ENCODE measurements at regions not wholly inside any gene's neighbourhood (a gene's known extent, or its start where the extent isn't known, plus 50 kb on each side); places are given as distances from the start of the nearest gene placed in this dataset.
"Not testable (repeated sequence)": the region's sequence is repeated elsewhere in the genome, so short reads cannot be mapped to it uniquely, and the experiment has no call there.

- no peak for DNase-seq (ENCODE audit: low spot score)
Measured at GRCh38 chr4:187332141-187332540, 608.5 kb upstream of the FAT1 start.

GRCh38 chr4:187333151-187333550, 609.5 kb upstream of the FAT1 start:
- no peak for DNase-seq (ENCODE audit: low spot score)

GRCh38 chr4:187335339-187335738, 611.7 kb upstream of the FAT1 start:
- no peak for DNase-seq (ENCODE audit: low spot score)

GRCh38 chr4:187354740-187355139, 631.1 kb upstream of the FAT1 start:
- DNase-seq (ENCODE audit: low spot score) = no peak

- no peak for DNase-seq (ENCODE audit: low spot score)
Measured at GRCh38 chr4:187357045-187357643, 633.5 kb upstream of the FAT1 start.

GRCh38 chr4:187357821-187358220, 634.2 kb upstream of the FAT1 start:
- no peak for DNase-seq (ENCODE audit: low spot score)

GRCh38 chr4:187362937-187363857, 632.4 kb upstream of the ZFP42 start:
- DNase-seq (ENCODE audit: low spot score) = no peak

- no peak for DNase-seq (ENCODE audit: low spot score)
Measured at GRCh38 chr4:187364401-187364800, 631.2 kb upstream of the ZFP42 start.

GRCh38 chr4:187364851-187365250, 630.7 kb upstream of the ZFP42 start:
- DNase-seq (ENCODE audit: low spot score) = no peak

- DNase-seq (ENCODE audit: low spot score) = no peak
Measured at GRCh38 chr4:187366530-187366929, 629.0 kb upstream of the ZFP42 start.

GRCh38 chr4:187370918-187371317, 624.7 kb upstream of the ZFP42 start:
- DNase-seq (ENCODE audit: low spot score) = no peak

- no peak for DNase-seq (ENCODE audit: low spot score)
Measured at GRCh38 chr4:187378441-187378840, 617.1 kb upstream of the ZFP42 start.

GRCh38 chr4:187380181-187380581, 615.4 kb upstream of the ZFP42 start:
- peak; percentile 4 for DNase-seq (ENCODE audit: low spot score)

- no peak for DNase-seq (ENCODE audit: low spot score)
Measured at GRCh38 chr4:187383181-187383580, 612.4 kb upstream of the ZFP42 start.

GRCh38 chr4:187387739-187388138, 607.8 kb upstream of the ZFP42 start:
- no peak for DNase-seq (ENCODE audit: low spot score)

GRCh38 chr4:187389420-187389819, 606.2 kb upstream of the ZFP42 start:
- DNase-seq (ENCODE audit: low spot score) = no peak

- DNase-seq (ENCODE audit: low spot score) = no peak
Measured at GRCh38 chr4:187390646-187391045, 604.9 kb upstream of the ZFP42 start.

- no peak for DNase-seq (ENCODE audit: low spot score)
Measured at GRCh38 chr4:187393531-187394344, 601.8 kb upstream of the ZFP42 start.

GRCh38 chr4:187396106-187396505, 599.5 kb upstream of the ZFP42 start:
- no peak for DNase-seq (ENCODE audit: low spot score)

GRCh38 chr4:187408447-187408846, 587.1 kb upstream of the ZFP42 start:
- DNase-seq (ENCODE audit: low spot score) = not testable (repeated sequence)

- DNase-seq (ENCODE audit: low spot score) = no peak
Measured at GRCh38 chr4:187413564-187414358, 581.8 kb upstream of the ZFP42 start.

GRCh38 chr4:187414716-187415115, 580.9 kb upstream of the ZFP42 start:
- DNase-seq (ENCODE audit: low spot score) = no peak
